ENCODE measurements at regions not wholly inside any gene's neighbourhood (a gene's known extent, or its start where the extent isn't known, plus 50 kb on each side); places are given as distances from the start of the nearest gene placed in this dataset.
A peak's percentile ranks its signal among the peaks of the same experiment; 100 is the strongest.

GRCh38 chr2:65537651-65538385 lies 105.4 kb upstream of the SPRED2 start:
- DNase-seq (ENCODE audit: low read depth) = no peak

- DNase-seq (ENCODE audit: low read depth) = no peak
These were observed 104.2 kb upstream of the SPRED2 start for GRCh38 chr2:65536596-65536995.

- DNase-seq (ENCODE audit: low read depth) = no peak
These were observed 100.5 kb upstream of the SPRED2 start for GRCh38 chr2:65532937-65533336.

- DNase-seq (ENCODE audit: low read depth) = no peak
These were observed 99.9 kb upstream of the SPRED2 start for GRCh38 chr2:65532326-65532725.

GRCh38 chr2:65530547-65531320 lies 98.3 kb upstream of the SPRED2 start:
- DNase-seq (ENCODE audit: low read depth) = peak; percentile 87

- DNase-seq (ENCODE audit: low read depth) = no peak
These were observed 97.0 kb upstream of the SPRED2 start for GRCh38 chr2:65529419-65529818.

- DNase-seq (ENCODE audit: low read depth) = no peak
These were observed 95.8 kb upstream of the SPRED2 start for GRCh38 chr2:65528241-65528574.

- no peak for DNase-seq (ENCODE audit: low read depth)
These were observed 95.2 kb upstream of the SPRED2 start for GRCh38 chr2:65527451-65528240.

- DNase-seq (ENCODE audit: low read depth) = no peak
These were observed 93.3 kb upstream of the SPRED2 start for GRCh38 chr2:65525616-65526231.

- no peak for DNase-seq (ENCODE audit: low read depth)
These were observed 90.5 kb upstream of the SPRED2 start for GRCh38 chr2:65522922-65523321.

GRCh38 chr2:65518751-65519150 lies 86.4 kb upstream of the SPRED2 start:
- no peak for DNase-seq (ENCODE audit: low read depth)

GRCh38 chr2:65514555-65515195 lies 82.3 kb upstream of the SPRED2 start:
- DNase-seq (ENCODE audit: low read depth) = peak; percentile 21

- no peak for DNase-seq (ENCODE audit: low read depth)
These were observed 80.4 kb upstream of the SPRED2 start for GRCh38 chr2:65512783-65513182.

GRCh38 chr2:65511306-65511705 lies 78.9 kb upstream of the SPRED2 start:
- no peak for DNase-seq (ENCODE audit: low read depth)

GRCh38 chr2:65508225-65508624 lies 75.8 kb upstream of the SPRED2 start:
- DNase-seq (ENCODE audit: low read depth) = no peak

GRCh38 chr2:65507102-65508069 lies 75.0 kb upstream of the SPRED2 start:
- no peak for DNase-seq (ENCODE audit: low read depth)

- DNase-seq (ENCODE audit: low read depth) = no peak
These were observed 72.7 kb upstream of the SPRED2 start for GRCh38 chr2:65504814-65505697.

GRCh38 chr2:65504201-65504600 lies 71.8 kb upstream of the SPRED2 start:
- DNase-seq (ENCODE audit: low read depth) = no peak

GRCh38 chr2:65503746-65504145 lies 71.3 kb upstream of the SPRED2 start:
- no peak for DNase-seq (ENCODE audit: low read depth)

Data from RPMI7951 (cell line).